ENCODE measurements at regions not wholly inside any gene's neighbourhood (a gene's known extent, or its start where the extent isn't known, plus 50 kb on each side); places are given as distances from the start of the nearest gene placed in this dataset.
"Not testable (repeated sequence)": the region's sequence is repeated elsewhere in the genome, so short reads cannot be mapped to it uniquely, and the experiment has no call there.

GRCh38 chr3:160091441-160091840 is 102.8 kb downstream of the IL12A start:
- ATAC-seq (ENCODE audit: poor library complexity) (no peak), DNase-seq (no peak)
- intact Hi-C loops (cut with DNase I) = no loop called here

DNA sequence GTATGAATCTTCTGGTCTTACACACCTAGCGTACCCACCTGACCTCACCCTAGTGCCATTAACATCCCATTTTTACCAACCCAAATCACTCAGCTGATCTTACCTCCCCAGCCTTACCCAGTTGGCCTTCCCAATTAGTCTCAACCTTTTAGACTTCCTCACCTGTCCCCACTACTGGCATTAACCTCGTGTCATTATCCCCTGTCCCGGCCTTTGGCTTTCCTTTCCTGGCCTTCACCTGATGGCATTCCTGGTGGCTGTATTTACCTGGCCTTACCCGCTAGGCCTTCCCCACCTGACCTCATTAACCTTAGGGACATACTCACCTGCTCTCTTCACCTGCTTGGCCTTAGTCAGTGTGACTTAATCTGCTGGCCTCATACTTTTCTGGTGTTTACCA is 104.1 kb downstream of the IL12A start:
- intact Hi-C loops (cut with DNase I) = no loop called here
- DNase-seq (no peak), ATAC-seq (ENCODE audit: poor library complexity) (no peak)

- ATAC-seq (ENCODE audit: poor library complexity) (no peak), DNase-seq (no peak)
- intact Hi-C loops (cut with DNase I) = no loop called here
These were observed 105.9 kb downstream of the IL12A start for GRCh38 chr3:160094562-160094961.

GRCh38 chr3:160097478-160097877 is 108.8 kb downstream of the IL12A start:
- ATAC-seq (ENCODE audit: poor library complexity) (no peak), DNase-seq (no peak)
- intact Hi-C loops (cut with DNase I) = no loop called here

- intact Hi-C loops (cut with DNase I) = no loop called here
- DNase-seq (no peak), ATAC-seq (ENCODE audit: poor library complexity) (no peak)
These were observed 109.8 kb downstream of the IL12A start for GRCh38 chr3:160098261-160098908.

DNA sequence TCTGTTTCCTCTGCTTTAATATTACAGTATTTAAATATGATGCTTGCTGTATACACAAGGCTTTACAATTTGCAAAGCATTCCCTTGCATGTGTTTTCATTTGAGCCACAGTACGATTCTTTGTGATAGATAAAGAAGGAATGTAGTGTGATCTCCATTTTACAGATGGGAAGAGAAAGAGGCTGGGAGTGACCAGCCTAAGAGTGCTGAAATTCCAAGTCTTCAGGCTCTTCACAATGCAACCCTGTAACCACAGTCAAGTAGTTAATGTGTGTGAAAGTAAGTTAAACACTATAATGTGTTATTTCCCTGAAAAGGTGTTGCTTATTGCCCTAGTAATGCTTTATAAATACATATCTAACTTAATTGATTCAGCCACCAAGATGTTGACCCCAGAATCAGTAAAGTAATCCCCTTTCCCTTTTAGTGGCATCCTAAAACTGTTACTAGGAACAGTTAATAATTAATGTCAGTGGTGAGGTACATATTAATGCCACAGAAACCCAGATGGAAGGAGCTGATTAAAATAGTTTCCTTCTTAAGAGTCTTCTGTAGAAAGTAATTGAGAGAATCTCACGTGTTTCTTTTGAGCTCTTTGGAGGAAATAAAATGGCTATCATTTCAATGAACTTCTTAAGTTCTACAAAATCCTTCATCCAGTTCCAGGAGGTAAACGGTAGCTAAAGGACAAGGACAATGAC is 110.4 kb downstream of the IL12A start:
- no peak for DNase-seq
- ATAC-seq (ENCODE audit: poor library complexity) = no peak
- intact Hi-C loops (cut with DNase I) = no loop called here

- intact Hi-C loops (cut with DNase I) = no loop called here
- DNase-seq (no peak), ATAC-seq (ENCODE audit: poor library complexity) (no peak)
These were observed 111.2 kb downstream of the IL12A start for GRCh38 chr3:160099834-160100233.

DNA sequence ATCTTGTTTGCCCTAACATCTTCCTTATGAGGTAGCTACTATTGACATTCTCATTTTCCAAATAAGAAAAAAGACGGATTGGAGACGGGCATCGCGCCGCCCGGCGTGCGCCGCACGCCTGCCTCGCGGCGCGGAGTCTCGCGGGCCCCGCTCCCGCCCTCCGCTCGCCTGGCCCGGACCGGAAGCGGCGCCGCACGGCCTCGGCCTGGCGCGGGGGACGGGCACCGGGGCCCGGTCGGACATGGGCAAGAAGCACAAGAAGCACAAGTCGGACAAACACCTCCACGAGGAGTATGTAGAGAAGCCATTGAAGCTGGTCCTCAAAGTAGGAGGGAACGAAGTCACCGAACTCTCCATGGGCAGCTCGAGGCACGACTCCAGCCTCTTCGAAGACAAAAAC is 112.0 kb downstream of the IL12A start:
- no peak for ATAC-seq (ENCODE audit: poor library complexity)
- intact Hi-C loops (cut with DNase I) = no loop called here
- no peak for DNase-seq

- ATAC-seq (ENCODE audit: poor library complexity); intact Hi-C loops (cut with DNase I); DNase-seq: not testable (repeated sequence)
These were observed 113.4 kb downstream of the IL12A start for GRCh38 chr3:160102001-160102400.

GRCh38 chr3:160103397-160103796 is 114.8 kb downstream of the IL12A start:
- intact Hi-C loops (cut with DNase I) = no loop called here
- ATAC-seq (ENCODE audit: poor library complexity) (no peak), DNase-seq (no peak)

DNA sequence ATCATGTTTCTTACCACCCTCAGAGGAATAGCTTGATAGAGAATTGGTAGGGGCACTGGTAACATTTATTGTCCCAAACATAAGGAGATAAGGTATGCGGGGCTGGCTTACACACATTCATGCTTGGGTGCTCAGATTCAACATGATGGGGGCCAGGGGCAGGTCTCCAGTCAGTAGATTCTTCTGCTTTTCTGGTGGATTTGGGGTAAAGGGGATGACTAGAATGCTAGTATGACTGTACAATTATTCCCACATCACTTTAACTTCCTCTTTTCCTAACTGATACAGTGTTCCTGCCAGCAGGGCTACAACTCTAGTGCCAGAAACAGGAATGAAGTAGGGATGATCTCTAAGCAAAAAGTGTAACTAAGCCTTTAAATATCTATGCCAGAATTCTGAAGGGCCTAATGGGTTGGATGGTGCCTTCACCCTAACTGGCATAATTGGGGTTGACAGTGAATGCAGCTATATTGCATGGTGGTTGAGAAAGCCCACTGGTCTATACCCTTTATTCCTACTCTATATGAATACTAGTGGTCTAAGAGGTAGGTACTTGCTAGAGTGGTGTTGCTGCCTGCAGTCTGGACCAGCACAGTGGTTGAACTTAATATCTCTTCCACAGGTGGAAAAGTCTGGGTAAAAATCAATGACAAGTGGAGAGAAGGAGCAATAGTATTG is 117.4 kb downstream of the IL12A start:
- intact Hi-C loops (cut with DNase I) = no loop called here
- ATAC-seq (ENCODE audit: poor library complexity) (no peak), DNase-seq (no peak)

GRCh38 chr3:160106905-160107861 is 118.0 kb upstream of the C3orf80 start:
- DNase-seq (no peak), ATAC-seq (ENCODE audit: poor library complexity) (no peak)
- intact Hi-C loops (cut with DNase I) = no loop called here

- DNase-seq (no peak), ATAC-seq (ENCODE audit: poor library complexity) (no peak)
- intact Hi-C loops (cut with DNase I) = no loop called here
These were observed 116.9 kb upstream of the C3orf80 start for GRCh38 chr3:160108362-160108761.

DNA sequence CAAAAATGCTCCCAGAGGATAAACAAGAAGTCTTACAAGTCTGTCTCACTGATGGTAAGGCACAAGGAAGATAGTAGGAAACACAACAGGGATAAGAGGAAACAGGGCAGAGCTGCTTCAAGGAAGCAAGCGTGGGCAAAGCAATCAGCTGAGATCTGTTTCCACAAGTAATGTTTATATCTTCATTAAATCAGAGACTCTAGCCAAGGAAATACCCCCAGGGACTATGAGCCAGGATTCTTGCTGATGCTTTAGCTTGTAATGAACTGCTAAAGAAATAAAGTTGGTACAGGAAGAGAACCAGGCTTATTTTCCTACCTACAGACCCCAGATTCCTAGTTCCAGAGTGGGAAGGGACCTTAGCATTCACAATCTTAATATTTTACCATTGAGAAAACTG is 112.7 kb upstream of the C3orf80 start:
- intact Hi-C loops (cut with DNase I) = no loop called here
- DNase-seq = no peak
- no peak for ATAC-seq (ENCODE audit: poor library complexity)

GRCh38 chr3:160112996-160113395 is 112.2 kb upstream of the C3orf80 start:
- ATAC-seq (ENCODE audit: poor library complexity) = no peak
- no peak for DNase-seq
- intact Hi-C loops (cut with DNase I) = no loop called here

DNA sequence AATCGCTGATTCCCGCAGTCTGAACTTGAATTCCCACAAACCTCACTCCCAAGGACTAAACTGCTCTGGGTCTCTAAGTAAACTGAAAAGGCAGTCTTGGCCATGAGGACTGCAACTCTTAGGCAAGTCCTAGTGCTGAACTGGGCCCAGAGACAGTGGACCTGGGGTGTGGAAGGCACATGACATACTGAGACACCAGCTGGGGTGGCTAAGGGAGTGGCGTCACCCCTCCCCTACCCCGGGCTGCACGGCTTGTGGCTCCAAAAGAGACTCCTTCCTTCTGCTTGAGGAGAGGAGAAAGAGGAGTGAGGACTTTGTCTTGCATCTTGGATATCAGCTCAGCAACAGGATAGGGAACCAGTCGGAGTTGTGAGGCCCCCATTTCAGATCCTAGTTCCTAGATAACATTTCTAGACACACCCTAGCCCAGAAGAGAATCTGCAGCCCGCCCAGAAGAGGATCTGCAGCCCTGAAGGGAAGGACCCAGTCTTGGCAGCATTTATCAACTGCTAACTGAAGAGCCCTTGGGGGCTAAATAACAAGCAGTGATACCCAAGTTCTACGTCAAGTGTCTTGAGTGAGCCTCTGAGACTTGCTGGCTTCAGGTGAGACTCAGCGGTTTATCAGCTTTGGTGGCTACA is 110.7 kb upstream of the C3orf80 start:
- DNase-seq (no peak), ATAC-seq (ENCODE audit: poor library complexity) (no peak)
- intact Hi-C loops (cut with DNase I) = no loop called here

- DNase-seq = no peak
- no peak for ATAC-seq (ENCODE audit: poor library complexity)
- intact Hi-C loops (cut with DNase I) = no loop called here
These were observed 109.8 kb upstream of the C3orf80 start for GRCh38 chr3:160115387-160115786.

- ATAC-seq (ENCODE audit: poor library complexity) (no peak), DNase-seq (no peak)
- intact Hi-C loops (cut with DNase I) = no loop called here
These were observed 101.0 kb upstream of the C3orf80 start for GRCh38 chr3:160124224-160124623.

- intact Hi-C loops (cut with DNase I) = no loop called here
- ATAC-seq (ENCODE audit: poor library complexity) (no peak), DNase-seq (no peak)
These were observed 100.0 kb upstream of the C3orf80 start for GRCh38 chr3:160125258-160125657.
